Hepatic stellate cell (primary cell): ENCODE measurements at regions not wholly inside any gene's neighbourhood (a gene's known extent, or its start where the extent isn't known, plus 50 kb on each side); places are given as distances from the start of the nearest gene placed in this dataset.
"Not testable (repeated sequence)": the region's sequence is repeated elsewhere in the genome, so short reads cannot be mapped to it uniquely, and the experiment has no call there.

Source experiments
- DNase-seq: peaks from one replicate; pipeline ENCODE4 v3.0.0; 2011; ENCODE audit warnings: low spot score

DNA sequence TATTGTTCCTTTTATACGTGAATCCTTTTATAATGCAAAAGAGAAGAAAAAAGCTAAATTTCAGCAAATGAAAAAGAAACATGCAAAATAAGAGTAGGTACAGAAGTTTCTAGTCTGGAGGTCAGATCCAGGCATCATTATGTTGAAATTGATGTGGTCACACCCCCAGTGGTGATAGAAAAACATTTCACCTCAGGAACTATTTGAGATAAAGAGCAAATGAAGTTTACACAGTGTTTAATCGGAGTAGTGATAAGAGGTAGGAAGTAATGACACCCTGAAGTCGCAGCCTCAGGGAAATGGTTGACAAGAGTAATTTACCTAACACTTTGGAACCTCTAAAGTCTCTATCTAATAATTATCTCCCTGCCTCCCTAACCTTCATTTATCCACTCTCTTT, 536.0 kb upstream of the STEAP1 start:
- DNase-seq: no peak

DNA sequence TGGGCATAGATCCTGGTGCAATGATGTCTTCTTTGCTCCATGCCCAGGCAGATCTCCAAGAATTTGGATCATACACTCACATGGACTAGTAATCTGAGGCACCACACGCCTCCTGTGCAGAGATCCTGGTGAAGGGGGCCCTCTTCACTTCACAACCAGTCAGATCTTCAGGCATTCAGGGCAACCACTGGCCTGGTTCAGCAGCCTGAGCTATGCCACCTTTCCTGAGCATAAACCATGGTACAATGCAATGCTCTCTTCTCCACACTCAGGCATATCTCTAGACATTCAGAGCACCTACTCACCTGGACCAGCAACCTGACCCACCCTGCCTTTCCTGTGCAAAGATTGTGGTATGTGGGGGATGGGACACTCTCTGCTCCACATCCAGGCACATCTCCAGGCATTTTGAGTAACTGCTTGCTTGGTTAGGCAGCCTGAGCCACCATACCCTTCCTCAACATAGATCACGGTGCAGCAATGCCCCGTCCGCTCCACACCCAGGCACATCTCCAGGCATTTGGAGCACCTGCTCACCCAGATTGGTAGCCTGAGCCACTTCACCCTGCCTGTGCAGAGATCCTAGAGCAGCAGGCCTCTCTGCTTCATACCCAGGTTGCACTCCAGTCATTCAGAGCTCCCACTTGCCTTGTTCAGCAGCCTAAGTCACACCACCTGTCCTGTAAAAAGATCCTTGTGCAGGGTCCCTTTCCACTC, 532.2 kb upstream of the STEAP1 start:
- no peak for DNase-seq

DNA sequence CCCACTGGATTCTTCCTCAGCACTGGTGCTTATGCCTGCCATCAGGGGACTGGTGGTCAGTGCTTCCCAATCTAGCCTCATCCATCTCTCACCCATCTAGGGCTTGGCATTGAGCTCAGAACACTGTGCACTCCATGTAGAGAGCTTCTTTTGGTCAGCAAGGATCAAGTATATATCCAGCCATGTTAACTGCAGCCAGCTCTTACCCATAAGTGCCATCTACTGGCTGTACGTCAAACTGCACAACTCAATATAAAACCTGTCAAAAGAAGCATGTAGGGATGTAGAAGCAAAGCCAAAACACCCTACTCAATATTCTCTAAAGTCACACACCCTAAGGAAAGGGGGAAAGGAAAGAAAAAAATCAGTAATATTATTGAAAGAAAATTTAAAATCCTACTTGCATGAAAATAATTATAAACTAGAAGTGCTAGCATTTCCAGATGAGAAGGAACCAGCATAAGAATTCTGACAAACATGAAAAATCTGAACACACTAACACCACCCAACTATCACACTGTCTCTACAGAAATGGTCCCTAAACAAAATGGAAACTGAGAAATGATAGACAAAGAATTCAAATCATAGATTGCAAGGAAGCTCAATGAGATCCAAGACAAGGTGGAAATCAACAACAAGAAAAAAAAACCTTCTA, 531.1 kb upstream of the STEAP1 start:
- peak; percentile 1 for DNase-seq

DNA sequence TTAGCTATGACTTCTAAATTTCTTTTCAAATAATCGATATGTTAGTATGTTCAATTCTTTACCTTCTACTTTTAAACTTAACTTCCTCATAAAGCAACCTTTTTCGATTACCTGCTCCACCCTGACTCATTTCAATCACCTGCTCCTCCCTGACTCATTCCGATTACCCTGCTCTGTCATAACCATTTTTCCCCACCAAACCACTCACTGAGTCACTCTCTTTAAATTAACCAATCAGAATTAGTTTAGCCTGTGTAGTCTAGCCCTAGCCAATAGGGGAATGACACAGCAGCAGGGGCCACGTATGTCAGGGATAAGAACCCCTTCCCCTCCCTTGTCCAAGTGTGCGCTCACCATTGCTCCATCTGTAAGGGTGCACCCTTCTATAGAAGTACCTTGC, 530.1 kb upstream of the STEAP1 start:
- not testable (repeated sequence) for DNase-seq

DNA sequence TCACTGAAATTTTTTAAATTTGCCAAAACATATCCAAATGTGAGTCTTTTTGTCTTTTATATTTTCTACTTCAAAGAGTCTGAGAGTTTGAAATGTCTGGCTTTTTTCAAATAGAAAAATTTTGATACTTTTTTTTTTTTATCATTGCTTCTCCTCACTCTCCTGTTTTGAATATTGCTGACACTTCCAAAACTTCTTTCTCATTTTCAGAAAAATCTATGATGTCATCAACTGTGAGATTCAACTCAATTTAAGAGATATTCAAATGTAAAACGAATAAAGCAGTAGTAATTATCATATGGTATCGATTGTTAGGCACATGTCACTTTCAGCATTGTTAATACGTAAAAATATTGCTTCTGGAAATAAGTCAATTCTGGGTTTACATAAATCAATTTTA, 505.8 kb upstream of the STEAP1 start:
- DNase-seq: no peak

DNA sequence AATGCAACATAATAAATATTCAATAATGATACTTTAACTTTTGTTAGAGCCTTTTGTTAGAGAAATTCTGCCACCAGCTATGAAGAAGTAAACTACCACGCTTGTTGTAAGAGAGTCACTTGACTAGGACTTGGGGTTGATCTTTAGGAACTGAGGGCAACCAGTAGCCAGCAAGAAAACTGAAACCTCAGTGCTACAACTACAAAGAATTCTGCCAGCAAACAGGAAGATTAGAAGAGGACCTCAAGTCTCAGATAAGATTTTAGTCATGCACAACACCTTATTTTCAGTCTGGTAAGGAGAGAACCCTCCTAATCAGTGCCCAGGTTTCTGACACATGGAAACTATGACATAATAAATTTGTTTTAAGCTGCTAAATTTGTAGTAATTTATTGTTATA, 498.3 kb upstream of the STEAP1 start:
- DNase-seq: no peak

DNA sequence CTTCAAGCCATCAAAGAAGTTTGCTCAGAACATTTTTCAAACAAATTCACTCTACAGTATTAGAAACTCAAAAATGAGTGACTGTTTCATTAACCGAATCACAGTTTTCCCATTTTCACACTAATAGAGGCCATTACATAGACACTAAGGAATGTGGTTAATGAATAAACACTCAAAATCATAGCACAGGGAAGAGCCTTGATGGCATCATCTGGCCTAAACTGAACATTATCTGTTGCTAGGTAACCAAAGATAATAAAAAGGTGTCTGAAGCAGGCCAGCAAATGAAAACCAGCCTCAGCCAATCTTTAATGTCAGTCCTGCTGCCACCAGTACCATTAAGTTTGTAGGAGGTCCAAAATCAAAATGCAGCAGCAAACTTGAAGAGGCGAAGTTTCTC, 492.4 kb upstream of the STEAP1 start:
- no peak for DNase-seq

DNA sequence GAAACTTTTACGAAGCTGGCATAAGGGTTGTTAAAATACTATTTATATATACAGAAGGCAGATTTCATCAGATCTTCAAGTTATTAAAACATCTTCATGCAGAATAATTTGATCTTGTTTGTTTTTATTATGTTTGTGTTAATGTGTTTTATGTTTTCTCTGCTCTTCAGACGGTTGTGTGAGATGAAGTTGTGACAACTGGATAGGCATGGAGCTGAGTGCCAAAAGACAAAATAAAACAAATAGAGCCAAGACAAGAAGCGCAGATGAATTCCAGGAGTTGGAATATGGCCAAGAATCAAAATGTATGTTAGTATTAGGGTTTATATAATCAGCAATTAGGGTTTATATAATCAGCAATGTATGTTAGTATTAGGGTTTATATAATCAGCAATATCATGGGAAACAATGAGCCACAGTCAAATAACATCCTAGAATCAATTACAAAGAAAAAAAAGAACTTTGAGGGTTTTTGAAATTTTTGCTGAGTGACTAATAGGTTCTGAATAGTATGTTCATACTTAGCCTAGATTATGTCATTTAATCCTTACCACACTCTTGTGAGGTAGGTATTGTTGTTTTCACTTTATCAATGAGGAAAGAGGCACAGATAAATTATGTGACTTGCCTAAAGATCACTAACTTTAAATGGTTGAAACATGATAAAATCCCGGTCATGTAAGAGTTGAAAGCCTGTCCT, 488.0 kb upstream of the STEAP1 start:
- no peak for DNase-seq

DNA sequence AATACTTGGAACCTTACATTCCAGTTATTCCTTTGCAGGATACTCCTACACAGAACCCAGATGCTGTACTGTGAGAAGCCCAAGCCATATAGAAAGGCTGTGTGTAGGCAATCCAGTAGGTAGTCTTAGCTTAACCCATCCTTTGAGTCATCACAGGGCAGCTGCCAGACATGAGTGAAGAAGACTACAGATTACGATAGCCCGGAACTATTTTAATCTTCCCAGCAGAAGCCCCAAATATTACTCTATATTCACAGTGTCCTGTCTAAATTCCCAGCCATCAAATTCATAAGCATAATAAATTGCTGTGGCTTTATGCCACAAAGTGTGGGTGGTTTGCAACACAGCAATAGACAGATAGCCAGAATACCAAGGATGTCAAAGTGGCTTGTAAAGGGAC, 474.1 kb upstream of the STEAP1 start:
- no peak for DNase-seq

DNA sequence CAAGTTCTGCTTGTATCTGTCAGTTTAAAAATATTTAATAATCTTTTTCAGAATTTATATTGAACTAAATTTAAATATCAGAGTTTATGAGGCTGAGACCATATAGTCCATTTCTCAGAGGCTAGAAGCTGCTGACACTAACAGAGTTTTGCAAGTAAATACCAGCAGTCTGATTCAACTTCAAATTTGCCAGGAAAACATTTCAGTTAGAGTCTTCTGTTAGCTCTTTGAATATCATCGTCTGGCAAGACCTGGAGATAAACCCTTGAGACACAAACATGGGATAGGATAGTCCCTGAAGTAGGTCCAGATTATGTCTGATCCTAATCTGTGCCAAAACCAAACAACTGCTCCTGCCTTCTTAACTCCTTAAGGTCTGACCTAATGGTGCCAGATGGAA, 472.8 kb upstream of the STEAP1 start:
- no peak for DNase-seq

DNA sequence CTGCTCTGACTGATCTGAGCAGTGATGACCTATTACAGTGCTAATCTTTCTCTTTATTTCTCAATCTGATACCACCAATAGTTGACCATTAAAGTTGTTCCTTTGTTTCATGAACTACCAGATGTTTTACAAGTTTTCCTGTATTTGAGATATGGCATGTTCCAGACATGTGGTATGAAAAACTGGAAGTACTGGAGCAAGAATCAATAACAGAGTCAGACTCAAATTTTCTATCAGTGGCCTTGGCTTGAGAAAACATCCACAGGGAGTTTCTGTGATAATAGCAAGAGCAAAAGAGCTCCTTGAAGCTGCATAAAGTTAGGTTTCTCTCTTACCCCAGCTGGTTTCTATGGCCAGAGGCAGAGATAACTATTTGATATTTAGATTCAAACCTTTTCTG, 469.0 kb upstream of the STEAP1 start:
- no peak for DNase-seq

DNA sequence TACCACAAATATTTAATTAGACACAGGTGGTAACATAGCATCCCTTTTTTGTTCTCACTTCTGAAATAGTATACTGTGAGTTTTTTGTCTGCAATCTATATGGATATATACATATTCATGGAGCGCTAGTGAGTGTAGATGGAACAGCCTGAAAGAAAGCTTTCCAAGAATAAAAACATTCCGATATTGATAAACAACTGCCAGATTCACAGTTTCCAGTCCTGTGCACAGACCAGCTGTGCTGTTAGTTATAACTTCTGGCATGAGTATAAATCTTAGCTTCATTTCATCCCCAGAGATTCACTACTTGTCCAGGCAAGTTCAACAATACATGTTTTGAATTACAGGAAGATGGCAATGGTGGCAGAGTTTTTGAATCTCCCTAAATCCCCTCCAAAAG, 467.1 kb upstream of the STEAP1 start:
- DNase-seq: no peak

DNA sequence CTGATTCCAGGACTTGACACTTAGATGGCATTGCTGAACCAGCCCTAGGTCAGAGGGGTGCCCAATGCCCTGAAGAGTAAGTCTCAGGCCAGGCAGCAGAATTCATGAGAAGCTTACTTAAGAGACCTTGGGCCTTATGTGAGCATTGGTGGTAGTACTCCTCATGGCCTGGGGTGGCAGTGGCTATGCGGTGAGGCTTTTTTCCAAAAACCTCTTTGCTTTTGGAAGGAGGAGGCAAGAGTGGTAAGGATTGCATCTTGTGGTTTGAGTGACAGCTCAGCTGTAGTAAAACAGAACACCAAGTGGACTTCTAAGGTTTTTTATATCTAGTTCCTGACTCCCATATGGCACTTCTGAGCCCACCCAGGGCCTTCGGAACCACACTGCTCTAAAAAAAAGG, 459.0 kb upstream of the STEAP1 start:
- DNase-seq: no peak

DNA sequence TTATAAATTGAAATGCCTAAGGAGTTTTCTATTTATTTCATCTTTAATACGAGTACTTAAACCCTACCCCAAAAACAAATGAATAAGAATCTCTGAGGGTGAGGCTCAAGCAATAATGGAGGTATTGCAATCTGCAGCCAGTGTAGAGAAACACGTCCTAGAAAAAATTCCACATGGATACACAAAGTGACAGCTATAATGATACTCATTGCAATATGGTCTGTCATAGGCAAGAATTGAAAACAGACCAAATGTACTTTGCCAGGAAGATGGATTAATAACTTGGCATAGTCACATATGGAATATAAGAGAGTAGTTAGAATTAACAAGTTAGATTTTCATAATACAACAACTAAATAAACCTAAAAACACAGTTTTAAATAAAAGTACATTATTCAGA, 440.1 kb upstream of the STEAP1 start:
- DNase-seq: no peak

DNA sequence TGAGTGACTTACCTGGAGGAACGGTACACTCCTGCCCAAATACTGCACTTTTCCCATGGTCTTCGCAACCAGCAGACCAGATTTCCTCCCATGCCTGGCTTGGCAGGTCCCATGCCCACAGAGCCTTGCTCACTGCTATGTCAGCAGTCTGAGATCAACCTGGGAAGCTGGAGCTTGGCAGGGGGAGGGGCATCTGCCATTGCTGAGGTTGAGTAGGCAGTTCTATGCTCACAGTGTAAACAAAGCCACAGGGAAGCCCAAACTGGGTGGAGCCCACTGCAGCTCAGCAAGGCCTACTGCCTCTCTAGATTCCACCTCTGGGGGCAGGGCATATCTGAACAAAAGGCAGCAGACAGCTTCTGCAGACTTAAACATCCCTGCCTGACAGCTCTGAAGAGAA, 435.3 kb upstream of the STEAP1 start:
- DNase-seq: not testable (repeated sequence)

DNA sequence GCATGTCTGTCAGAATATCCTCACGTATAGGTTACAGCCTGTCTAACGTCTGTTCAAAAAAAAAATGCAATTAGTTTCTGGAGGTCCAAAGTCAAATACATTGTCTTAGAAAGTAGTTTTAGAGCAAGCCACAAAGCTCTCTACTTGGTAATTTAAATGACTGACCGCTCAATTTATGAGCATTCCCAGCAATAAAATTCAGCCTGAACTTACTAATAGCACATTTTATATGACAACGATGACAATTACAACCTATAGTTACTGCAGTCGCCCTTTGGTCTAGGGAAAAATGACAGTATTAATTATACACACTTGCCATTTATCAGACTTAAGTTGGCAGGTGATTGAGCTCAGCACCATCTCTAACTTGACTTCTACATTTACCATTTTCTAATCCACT, 425.8 kb upstream of the STEAP1 start:
- DNase-seq: no peak

DNA sequence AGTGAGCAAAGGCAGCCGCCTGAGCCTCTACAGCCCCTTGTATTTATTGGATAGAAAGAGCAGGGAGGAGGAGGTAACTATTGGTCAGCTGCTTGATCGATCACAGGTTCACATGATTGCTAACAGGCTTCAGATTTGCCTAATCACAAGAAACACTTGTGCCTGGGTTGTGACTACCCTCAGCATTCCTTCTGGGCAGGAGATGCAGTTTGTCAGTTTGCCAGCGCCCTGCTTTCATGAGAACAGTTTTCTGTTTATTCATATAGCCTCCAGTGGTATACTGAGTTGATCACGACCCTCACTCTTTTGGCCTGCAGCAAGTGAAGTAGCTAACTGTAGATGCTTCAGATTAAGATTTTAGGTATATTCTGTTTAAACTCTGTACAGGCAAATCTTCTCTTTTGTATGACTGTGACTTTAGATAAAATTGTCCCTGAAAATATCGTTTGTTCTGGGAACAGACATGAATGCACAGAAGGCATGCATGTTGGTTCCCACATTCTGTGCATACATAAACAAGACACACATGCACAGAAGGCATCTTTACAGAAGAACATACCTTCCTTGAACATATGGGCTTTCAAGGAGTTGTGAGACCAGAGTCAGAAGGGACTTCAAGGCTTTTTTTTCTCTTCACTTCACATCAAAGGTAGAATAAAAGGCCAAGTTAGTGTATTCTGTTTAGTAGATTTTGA, 422.4 kb upstream of the STEAP1 start:
- no peak for DNase-seq

DNA sequence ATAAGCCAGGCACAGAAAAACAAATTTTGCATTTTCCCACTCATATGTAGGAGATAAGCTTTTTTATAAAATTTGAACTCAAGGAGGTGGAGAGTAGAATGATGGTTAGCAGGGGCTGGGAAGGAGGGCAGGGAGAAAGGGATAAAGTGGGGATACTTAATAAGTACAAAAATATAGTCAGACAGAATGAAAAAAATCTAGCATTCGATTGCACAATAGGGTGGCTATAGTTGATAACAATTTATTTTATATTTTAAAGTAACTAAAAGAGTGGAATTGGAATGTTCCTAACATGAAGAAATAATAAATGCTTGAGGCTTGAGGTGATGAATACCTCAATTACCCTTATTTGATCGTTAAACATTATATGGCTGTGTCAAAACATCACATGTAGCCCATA, 415.7 kb upstream of the STEAP1 start:
- DNase-seq: no peak

DNA sequence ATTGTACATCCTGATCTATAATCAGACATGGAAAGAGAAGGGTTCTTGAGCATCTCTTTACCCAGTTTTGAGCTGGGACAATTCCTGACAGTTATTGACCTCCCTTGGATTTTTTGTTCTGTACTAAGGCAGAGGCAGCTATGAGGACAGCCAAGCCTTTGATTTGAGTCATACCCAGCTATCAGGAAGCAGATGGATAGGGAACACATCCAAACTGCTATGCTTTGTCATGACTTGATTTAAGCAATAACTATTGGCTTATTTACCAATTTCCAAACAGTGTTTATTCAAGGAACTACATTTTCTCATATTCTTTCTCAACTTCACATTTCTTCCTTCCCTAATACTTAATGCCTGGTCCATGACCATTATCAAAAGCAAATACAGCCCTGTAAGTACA, 396.4 kb upstream of the STEAP1 start:
- DNase-seq: no peak

DNA sequence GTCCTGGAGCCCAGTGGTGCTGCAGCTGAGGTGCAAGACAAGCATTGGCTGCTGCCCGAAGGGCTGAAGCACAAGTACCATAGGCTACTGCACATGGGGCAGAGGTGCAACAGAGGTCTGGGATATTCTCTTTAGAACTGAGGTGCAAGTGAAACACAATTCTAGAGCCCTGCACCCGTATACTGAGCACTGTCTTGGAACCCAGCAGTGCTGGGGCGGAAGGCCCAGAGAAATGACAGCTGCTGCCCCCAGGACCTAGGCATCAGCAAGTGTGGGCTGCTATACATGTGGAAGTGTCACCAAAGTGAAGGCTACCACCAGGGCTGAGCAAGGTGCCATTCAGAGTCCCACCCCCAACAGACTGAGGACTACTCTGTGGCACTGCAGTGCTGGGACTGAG, 393.6 kb upstream of the STEAP1 start:
- no peak for DNase-seq

DNA sequence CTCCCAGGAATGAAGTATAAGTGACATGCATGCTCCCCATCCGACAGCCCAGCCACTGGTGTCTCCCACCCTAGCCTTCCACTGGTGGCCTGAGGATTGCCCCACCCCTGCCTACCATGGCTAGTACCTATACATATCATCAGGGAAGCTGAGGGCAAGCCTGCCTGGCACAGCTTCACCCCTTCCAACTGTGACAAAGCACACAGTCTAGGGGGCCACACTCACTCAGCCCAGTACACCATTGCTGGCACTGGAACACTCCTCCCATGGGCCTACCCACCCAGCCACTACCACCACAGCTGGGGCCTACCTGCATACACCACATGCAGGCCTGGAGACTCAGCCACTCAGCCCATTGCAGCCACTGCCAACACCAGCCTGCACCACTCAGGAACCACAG, 393.1 kb upstream of the STEAP1 start:
- DNase-seq: no peak

DNA sequence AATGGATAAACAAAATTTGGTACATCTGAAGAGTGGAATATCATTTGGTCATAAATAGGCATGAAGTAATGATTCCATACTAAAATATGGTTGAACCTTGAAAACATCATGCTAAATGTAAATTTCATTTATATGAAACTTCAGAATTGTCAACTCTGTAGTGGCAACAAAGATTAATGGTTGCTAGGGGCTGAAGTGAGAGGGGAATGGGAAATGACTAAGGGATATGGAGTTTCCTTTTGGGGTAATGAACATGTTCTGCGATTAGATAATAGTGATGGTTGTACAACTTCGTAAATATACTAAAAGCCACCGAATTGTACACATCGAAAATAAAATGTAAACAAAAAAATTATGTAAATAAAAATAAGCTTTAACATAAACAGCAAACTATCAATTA, 384.1 kb upstream of the STEAP1 start:
- DNase-seq: no peak
